ENCODE measurements at regions not wholly inside any gene's neighbourhood (a gene's known extent, or its start where the extent isn't known, plus 50 kb on each side); places are given as distances from the start of the nearest gene placed in this dataset.

- DNase-seq (ENCODE audit: low spot score in 2 of 2), result no peak
- no peak for TF ChIP-seq CTCF (IDR thresholded peaks at IDR 0.05)
These were observed 761.0 kb upstream of the ARRDC4 start for GRCh38 chr15:97199393-97200051.

GRCh38 chr15:97200161-97200560 lies 760.3 kb upstream of the ARRDC4 start:
- Histone ChIP-seq H3K27ac (no peak overlapping the region), H3K4me1 (no peaks in the 10 kb centered on the region), H3K27me3 (no peaks in the 10 kb centered on the region), H3K4me3 (no peak overlapping the region), H3K9me3 (no peaks in the 10 kb centered on the region), H3K36me3 (no peaks in the 10 kb centered on the region)
- no peak for TF ChIP-seq CTCF (IDR thresholded peaks at IDR 0.05)
- no peak for DNase-seq (ENCODE audit: low spot score in 2 of 2)
- intact Hi-C loops (cut with DNase I), result no loop called here

More at GRCh38 chr15:97199393-97200051, 761.0 kb upstream of the ARRDC4 start:
- no peak overlapping the region for H3K27ac ChIP-seq
- no peaks in the 10 kb centered on the region for H3K36me3 ChIP-seq
- intact Hi-C loops (cut with DNase I), result no loop called here
- no peaks in the 10 kb centered on the region for H3K9me3 ChIP-seq
- no peaks in the 10 kb centered on the region for H3K4me1 ChIP-seq
- no peak overlapping the region for H3K4me3 ChIP-seq
- no peaks in the 10 kb centered on the region for H3K27me3 ChIP-seq

- DNase-seq (ENCODE audit: low spot score in 2 of 2), result no peak
- Histone ChIP-seq H3K27ac (no peak overlapping the region), H3K4me3 (no peak overlapping the region), H3K9me3 (no peaks in the 10 kb centered on the region), H3K4me1 (no peaks in the 10 kb centered on the region), H3K27me3 (no peaks in the 10 kb centered on the region), H3K36me3 (no peaks in the 10 kb centered on the region)
- intact Hi-C loops (cut with DNase I), result no loop called here
- TF ChIP-seq CTCF (IDR thresholded peaks at IDR 0.05), result no peak
These were observed 750.2 kb upstream of the ARRDC4 start for GRCh38 chr15:97210277-97210676.

GRCh38 chr15:97215629-97216028 lies 744.9 kb upstream of the ARRDC4 start:
- no peak for DNase-seq (ENCODE audit: low spot score in 2 of 2)
- no peak for TF ChIP-seq CTCF (IDR thresholded peaks at IDR 0.05)
- no peak overlapping the region for H3K4me3 ChIP-seq
- H3K36me3 ChIP-seq, result no peaks in the 10 kb centered on the region
- H3K9me3 ChIP-seq, result no peaks in the 10 kb centered on the region
- H3K4me1 ChIP-seq, result no peaks in the 10 kb centered on the region
- no peaks in the 10 kb centered on the region for H3K27me3 ChIP-seq
- intact Hi-C loops (cut with DNase I), result no loop called here
- no peak overlapping the region for H3K27ac ChIP-seq

- no peak for DNase-seq (ENCODE audit: low spot score in 2 of 2)
- no peaks in the 10 kb centered on the region for H3K9me3 ChIP-seq
- no peak overlapping the region for H3K4me3 ChIP-seq
- intact Hi-C loops (cut with DNase I), result no loop called here
- no peaks in the 10 kb centered on the region for H3K4me1 ChIP-seq
- TF ChIP-seq CTCF (IDR thresholded peaks at IDR 0.05), result no peak
- H3K27me3 ChIP-seq, result no peaks in the 10 kb centered on the region
- no peak overlapping the region for H3K27ac ChIP-seq
- H3K36me3 ChIP-seq, result no peaks in the 10 kb centered on the region
These were observed 736.3 kb upstream of the ARRDC4 start for GRCh38 chr15:97224191-97224641.
